ENCODE measurements at regions not wholly inside any gene's neighbourhood (a gene's known extent, or its start where the extent isn't known, plus 50 kb on each side); places are given as distances from the start of the nearest gene placed in this dataset.

DNA sequence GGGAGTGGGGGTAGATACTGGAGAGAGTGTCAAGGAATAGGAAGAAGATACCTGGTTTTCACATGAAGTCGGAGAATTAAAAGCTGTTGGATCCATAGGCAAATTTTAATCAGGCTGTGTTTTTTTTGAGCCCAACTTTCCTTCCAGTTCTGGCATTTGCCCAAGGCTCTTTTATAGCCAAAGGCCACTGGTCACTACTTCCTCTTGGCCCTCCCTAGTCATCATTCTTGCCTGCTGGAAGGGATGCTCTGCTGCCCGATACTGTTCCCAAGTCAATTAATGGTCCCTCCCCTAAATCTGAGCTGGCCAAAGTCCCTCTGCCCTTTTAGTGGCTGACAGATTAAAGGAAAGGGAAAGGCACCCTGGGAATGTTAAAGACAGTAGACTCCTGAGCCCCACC lies 102.8 kb upstream of the ZNF648 start:
- no peak for TF ChIP-seq CTCF (IDR thresholded peaks at IDR 0.05)
- no peak for TF ChIP-seq ZFX (IDR thresholded peaks at IDR 0.05; ENCODE audit: borderline replicate concordance)
